Testis (tissue), 2 donors: ENCODE measurements at regions not wholly inside any gene's neighbourhood (a gene's known extent, or its start where the extent isn't known, plus 50 kb on each side); places are given as distances from the start of the nearest gene placed in this dataset.

ENCODE experiments used
- CTCF ChIP-seq, 3 experiments: fragments of 450-650 bp in 2 of 3; fragments of 200-600 bp in 1 of 3; sonication (generic) in 1 of 3; IDR thresholded peaks; one replicate each; pipeline ENCODE4 v1.5.1; 2016 to 2019; ENCODE audit warnings: antibody characterized with exemption in 3 of 3, mild to moderate bottlenecking in 2 of 3, moderate library complexity in 1 of 3
- POLR2A ChIP-seq: fragments of 450-650 bp; IDR thresholded peaks from one replicate; pipeline ENCODE4 v1.6.1; 2017; ENCODE audit warnings: antibody characterized with exemption, mild to moderate bottlenecking, moderate library complexity

GRCh38 chr5:167156446-167156845 is 1135.0 kb upstream of the WWC1 start:
- TF ChIP-seq CTCF (IDR thresholded peaks at IDR 0.05) (no peak), POLR2A (no peak)
